GM23338 (cell line): ENCODE measurements at regions not wholly inside any gene's neighbourhood (a gene's known extent, or its start where the extent isn't known, plus 50 kb on each side); places are given as distances from the start of the nearest gene placed in this dataset.

ENCODE experiments used
- CREB1 ChIP-seq: fragments of 250-450 bp; sonication (Bioruptor Pico); IDR thresholded peaks from 2 replicates; pipeline ENCODE4 v1.5.0; 2020; ENCODE audit warnings: low read depth, mild to moderate bottlenecking, moderate library complexity
- EZH2 ChIP-seq: fragments of 200-600 bp; sonication (generic); IDR thresholded peaks from one replicate; pipeline ENCODE4 v1.8.0; 2017; ENCODE audit warnings: antibody characterized with exemption, mild to moderate bottlenecking, low read depth; ENCODE audit not compliant: unreplicated experiment
- EZH2phosphoT487 ChIP-seq: fragments of 200-600 bp; sonication (generic); IDR thresholded peaks from one replicate; pipeline ENCODE4 v1.8.1; 2018; ENCODE audit warnings: antibody characterized with exemption; ENCODE audit not compliant: unreplicated experiment
- JUNB ChIP-seq: IDR thresholded peaks from one replicate; pipeline ENCODE4 v1.6.1; 2016; ENCODE audit warnings: antibody characterized with exemption; ENCODE audit not compliant: unreplicated experiment
- NANOG ChIP-seq: IDR thresholded peaks from 2 replicates; pipeline ENCODE4 v1.6.1; 2016; ENCODE audit warnings: antibody characterized with exemption, borderline replicate concordance
- POLR2AphosphoS5 ChIP-seq: IDR thresholded peaks from 2 replicates; pipeline ENCODE4 v1.6.1; 2016; ENCODE audit warnings: antibody characterized with exemption, low read depth
- ZNF331 ChIP-seq: fragments of 250-450 bp; sonication (Bioruptor Pico); IDR thresholded peaks from 2 replicates; pipeline ENCODE4 v1.5.0; 2020; ENCODE audit warnings: low read depth, mild to moderate bottlenecking, moderate library complexity
- TF ChIP-seq, protein P1 (sequence below), 2 experiments: fragments of 200-600 bp in 1 of 2; sonication (generic) in 1 of 2; conservative IDR thresholded peaks; 2 replicates each; pipeline versions ENCODE4 v1.5.1 to v1.6.1; 2016 to 2017; ENCODE audit warnings: antibody characterized with exemption in 2 of 2, low read depth in 2 of 2, mild to moderate bottlenecking in 2 of 2, moderate library complexity in 1 of 2
- TF ChIP-seq, protein P2 (sequence below): IDR thresholded peaks from one replicate; pipeline ENCODE4 v1.6.1; 2018; ENCODE audit warnings: antibody characterized with exemption; ENCODE audit not compliant: unreplicated experiment

- TF ChIP-seq, protein P1, sequence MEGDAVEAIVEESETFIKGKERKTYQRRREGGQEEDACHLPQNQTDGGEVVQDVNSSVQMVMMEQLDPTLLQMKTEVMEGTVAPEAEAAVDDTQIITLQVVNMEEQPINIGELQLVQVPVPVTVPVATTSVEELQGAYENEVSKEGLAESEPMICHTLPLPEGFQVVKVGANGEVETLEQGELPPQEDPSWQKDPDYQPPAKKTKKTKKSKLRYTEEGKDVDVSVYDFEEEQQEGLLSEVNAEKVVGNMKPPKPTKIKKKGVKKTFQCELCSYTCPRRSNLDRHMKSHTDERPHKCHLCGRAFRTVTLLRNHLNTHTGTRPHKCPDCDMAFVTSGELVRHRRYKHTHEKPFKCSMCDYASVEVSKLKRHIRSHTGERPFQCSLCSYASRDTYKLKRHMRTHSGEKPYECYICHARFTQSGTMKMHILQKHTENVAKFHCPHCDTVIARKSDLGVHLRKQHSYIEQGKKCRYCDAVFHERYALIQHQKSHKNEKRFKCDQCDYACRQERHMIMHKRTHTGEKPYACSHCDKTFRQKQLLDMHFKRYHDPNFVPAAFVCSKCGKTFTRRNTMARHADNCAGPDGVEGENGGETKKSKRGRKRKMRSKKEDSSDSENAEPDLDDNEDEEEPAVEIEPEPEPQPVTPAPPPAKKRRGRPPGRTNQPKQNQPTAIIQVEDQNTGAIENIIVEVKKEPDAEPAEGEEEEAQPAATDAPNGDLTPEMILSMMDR (conservative IDR thresholded peaks at IDR 0.05; ENCODE audit: low read depth in 2 of 2), result no peak
- TF ChIP-seq CREB1 (no peak), EZH2 (no peak), EZH2phosphoT487 (no peak), POLR2AphosphoS5 (no peak), JUNB (no peak), ZNF331 (CRISPR knock-in tag) (no peak), NANOG (no peak)
- TF ChIP-seq, protein P2, sequence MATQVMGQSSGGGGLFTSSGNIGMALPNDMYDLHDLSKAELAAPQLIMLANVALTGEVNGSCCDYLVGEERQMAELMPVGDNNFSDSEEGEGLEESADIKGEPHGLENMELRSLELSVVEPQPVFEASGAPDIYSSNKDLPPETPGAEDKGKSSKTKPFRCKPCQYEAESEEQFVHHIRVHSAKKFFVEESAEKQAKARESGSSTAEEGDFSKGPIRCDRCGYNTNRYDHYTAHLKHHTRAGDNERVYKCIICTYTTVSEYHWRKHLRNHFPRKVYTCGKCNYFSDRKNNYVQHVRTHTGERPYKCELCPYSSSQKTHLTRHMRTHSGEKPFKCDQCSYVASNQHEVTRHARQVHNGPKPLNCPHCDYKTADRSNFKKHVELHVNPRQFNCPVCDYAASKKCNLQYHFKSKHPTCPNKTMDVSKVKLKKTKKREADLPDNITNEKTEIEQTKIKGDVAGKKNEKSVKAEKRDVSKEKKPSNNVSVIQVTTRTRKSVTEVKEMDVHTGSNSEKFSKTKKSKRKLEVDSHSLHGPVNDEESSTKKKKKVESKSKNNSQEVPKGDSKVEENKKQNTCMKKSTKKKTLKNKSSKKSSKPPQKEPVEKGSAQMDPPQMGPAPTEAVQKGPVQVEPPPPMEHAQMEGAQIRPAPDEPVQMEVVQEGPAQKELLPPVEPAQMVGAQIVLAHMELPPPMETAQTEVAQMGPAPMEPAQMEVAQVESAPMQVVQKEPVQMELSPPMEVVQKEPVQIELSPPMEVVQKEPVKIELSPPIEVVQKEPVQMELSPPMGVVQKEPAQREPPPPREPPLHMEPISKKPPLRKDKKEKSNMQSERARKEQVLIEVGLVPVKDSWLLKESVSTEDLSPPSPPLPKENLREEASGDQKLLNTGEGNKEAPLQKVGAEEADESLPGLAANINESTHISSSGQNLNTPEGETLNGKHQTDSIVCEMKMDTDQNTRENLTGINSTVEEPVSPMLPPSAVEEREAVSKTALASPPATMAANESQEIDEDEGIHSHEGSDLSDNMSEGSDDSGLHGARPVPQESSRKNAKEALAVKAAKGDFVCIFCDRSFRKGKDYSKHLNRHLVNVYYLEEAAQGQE, result no peak
These were observed 1088.7 kb upstream of the DEFB115 start for GRCh38 chr20:30168800-30169138.
